Stimulated activated CD8-positive, alpha-beta memory T cell treated with anti-CD3 and anti-CD28 coated beads, Interleukin-15, amount 100 ng/mL, for 48 hours (primary cell): ENCODE measurements at regions not wholly inside any gene's neighbourhood (a gene's known extent, or its start where the extent isn't known, plus 50 kb on each side); places are given as distances from the start of the nearest gene placed in this dataset.
"Not testable (repeated sequence)": the region's sequence is repeated elsewhere in the genome, so short reads cannot be mapped to it uniquely, and the experiment has no call there.

Source experiments
- DNase-seq, 2 donors: peaks; one replicate each; pipeline ENCODE4 v3.0.0-alpha.2; 2020; ENCODE audit warnings: low read depth in 2 of 2

DNA sequence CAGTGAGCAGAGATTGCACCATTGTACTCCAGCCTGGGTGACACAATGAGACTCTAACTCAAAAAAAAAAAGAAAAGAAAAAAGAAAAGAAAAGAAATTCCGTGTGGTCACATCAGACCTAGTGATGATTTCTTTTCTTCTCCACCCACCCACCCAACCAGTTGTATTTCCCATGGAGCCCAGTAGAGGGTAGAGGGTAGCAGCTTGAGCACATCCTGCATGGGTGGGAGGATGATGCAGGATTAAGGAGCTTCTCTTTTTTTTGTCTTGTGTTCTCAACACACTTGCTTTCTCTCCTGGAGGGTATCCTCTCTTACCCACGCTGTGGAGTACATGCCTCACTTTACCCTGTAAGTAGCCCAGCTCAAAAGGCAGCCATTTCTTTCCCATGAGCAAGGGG is 118.6 kb upstream of the CARD11 start:
- DNase-seq: no peak

GRCh38 chr7:3162798-3163197 is 119.1 kb upstream of the CARD11 start:
- not testable (repeated sequence) for DNase-seq

GRCh38 chr7:3164380-3164792 is 120.7 kb upstream of the CARD11 start:
- DNase-seq: no peak

GRCh38 chr7:3165681-3166580 is 122.3 kb upstream of the CARD11 start:
- no peak for DNase-seq

DNA sequence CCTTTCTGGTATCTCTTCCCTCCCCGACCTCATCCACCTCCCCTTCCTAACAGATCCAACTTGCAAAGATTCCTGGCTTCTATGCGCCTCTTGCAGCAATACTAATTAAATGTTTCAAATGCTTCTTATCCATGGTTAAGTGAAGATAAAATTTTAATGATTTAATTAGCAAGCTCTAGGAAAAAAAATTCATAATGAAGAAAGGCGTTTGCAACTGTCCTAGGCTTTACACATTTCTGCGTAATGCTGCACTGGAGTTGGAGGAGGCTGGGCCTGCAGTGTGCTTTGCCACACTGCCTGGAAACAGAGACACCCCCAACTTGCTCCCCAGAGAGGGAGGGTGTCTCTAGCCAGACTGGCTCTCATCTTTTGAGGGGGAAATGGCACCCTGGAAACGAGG is 123.9 kb upstream of the CARD11 start:
- DNase-seq: no peak

- DNase-seq: no peak
These were observed 124.7 kb upstream of the CARD11 start for GRCh38 chr7:3168370-3168769.

DNA sequence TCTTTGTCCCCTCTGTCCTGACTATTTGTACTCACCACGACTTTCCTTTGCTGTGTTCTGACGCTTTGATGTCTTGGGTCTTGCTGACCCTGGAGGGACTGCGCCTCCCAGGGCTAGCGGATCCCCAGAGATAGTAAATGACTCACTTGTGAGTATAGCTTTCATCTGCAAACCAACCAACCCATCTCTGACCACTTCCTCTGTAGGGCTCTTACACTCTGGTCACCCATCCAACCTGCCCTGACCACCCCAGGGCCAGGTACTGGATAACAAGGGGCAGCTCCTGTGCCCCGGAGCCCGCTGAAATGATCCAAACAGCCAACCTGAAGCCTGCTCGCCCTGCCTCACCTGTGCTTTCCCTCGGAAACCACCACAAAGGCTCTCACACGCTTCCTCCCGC is 125.2 kb upstream of the CARD11 start:
- no peak for DNase-seq

GRCh38 chr7:3172768-3173280 is 128.2 kb upstream of the SDK1 start:
- DNase-seq: no peak

DNA sequence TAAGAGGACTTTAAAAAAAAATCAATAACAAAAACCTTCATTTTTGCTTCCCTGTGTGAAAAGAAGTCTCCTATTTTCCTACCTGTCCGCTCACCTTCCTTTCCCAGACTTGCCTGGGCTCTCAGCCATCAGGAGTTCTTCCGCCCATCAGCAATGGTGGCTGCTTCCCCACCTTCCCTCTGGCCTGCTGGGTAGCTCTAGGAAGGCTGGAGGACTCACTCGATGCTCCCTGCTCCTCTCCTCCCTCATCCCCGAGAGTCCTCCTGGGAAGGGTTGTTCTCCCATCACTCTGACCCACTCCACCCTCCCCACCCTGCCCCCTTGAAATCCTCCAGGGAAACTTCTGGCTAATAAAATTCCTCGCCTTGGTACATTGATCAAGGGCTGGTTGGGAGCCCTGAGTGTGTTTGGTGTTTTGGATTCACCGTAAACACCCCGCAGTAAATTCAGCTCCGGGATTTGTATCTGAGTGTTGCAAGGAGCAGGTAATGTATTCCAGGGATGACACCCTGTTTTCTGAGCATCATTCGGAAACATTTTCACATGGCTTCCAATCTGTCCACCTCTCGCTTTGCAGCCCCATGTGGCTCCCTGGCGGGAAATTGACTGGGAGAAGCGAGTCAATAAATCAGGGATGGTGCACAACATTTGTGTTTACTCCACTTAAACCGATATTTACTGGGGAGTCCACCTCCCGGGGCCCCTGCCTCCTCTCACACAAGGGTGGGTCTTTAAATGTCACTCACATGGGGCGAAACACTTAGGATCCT is 126.4 kb upstream of the SDK1 start:
- DNase-seq: no peak

- DNase-seq: no peak
These were observed 125.7 kb upstream of the SDK1 start for GRCh38 chr7:3175285-3175902.

- DNase-seq: no peak
These were observed 124.7 kb upstream of the SDK1 start for GRCh38 chr7:3176112-3177000.

- DNase-seq: no peak
These were observed 123.8 kb upstream of the SDK1 start for GRCh38 chr7:3177271-3177670.

DNA sequence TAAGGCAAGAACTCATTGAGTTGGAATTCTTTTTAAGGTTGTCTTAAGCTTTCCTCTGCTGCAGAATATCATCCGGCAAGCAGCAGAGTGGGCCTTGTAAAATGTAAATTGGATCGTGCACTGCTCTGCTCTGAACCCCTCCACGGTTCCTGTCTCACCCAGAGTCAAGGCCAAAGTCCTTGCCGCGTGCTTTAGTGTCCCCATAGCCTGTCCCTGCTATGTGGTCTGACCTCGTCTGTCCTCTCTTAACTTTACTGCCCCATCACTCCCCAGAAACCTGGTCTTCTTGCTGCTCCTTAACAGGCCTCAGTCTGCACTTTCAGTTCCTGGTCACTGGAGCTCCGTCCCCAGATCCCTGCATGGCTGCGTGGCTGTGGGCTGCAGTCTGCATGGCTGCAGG is 121.6 kb upstream of the SDK1 start:
- no peak for DNase-seq

GRCh38 chr7:3180604-3181003 is 120.4 kb upstream of the SDK1 start:
- DNase-seq: no peak

DNA sequence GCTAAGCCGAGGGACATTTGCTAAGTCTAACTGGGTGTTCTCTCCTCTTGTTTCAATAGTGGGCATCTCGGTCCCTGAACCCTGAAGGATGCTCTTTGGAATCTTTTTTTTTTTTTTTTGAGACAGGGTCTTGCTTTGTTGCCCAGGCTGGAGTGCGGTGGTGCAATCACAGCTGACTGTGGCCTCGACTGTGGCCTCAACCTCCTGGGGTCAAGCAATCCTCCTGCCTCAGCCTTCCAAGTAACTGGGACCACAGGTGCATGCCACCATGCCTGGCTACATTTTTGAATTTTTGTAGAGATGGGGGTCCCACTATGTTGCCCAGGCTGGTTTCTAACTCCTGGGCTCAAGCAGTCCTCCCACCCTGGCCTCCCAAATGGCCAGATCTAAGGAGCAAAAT is 119.0 kb upstream of the SDK1 start:
- DNase-seq: not testable (repeated sequence)

DNA sequence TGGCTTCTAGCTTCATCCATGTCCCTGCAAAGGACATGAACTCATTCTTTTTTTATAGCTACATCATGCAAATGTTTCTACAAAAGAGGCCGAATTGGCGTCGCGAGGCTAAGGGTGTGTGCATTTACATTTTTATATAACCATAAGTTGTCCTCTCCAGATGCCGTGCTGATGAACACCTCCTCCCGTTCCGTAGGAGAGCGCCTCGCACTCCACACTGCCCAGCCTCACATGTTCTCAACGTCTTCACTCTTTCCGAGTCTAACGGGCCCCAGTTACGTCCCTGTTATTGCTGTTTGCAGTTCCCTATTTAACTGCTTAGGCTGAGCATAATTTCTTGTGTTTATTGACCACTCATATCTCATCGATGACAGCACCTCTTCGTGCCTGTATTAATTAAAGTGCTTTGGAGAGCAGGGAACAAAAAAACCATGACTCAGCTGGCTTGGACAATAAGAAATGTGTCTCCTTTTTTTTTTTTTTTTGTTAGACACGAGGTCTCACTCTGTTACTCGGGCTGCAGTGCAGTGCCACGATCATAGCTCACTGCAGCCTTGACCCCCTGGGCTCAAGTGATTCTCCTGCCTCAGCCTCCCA is 113.5 kb upstream of the SDK1 start:
- DNase-seq: no peak

- no peak for DNase-seq
These were observed 112.1 kb upstream of the SDK1 start for GRCh38 chr7:3188946-3189345.

- no peak for DNase-seq
These were observed 109.5 kb upstream of the SDK1 start for GRCh38 chr7:3191548-3191947.

- DNase-seq: no peak
These were observed 108.4 kb upstream of the SDK1 start for GRCh38 chr7:3192669-3193068.

DNA sequence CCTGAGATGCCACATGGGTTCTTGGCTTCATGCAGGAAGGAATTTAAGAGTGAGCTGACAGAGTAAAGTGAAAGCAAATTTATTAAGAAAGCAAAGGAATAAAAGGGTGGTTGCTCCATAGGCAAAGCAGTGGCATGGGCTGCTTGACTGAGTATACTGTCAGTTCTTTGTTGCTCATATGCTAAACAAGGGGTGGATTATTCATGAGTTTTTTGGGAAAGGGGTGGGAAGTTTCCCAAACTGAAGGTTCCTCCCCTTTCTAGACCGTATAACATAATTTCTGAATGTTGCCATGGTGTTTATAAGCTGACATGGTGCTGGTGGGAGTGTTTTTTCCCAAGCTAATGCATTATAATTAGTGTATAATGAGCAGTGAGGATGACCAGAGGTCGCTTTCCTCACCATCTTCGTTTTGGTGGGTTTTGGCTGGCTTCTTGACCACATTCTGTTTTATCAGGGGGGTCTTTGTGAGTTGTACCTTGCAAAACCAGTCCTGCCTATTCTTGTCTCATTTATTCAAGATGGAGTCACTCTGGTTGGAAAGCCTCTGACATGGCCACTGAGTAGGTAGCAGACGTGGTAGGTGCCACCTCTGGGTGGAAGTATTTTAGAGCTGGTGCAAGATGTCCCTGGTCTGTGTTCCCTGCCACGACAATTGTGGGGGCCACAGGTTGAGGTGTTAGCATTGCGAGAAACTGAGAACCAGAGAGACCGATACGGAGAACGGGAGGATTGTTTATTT is 107.5 kb upstream of the SDK1 start:
- no peak for DNase-seq
